ENCODE measurements at regions not wholly inside any gene's neighbourhood (a gene's known extent, or its start where the extent isn't known, plus 50 kb on each side); places are given as distances from the start of the nearest gene placed in this dataset.
A peak's percentile ranks its signal among the peaks of the same experiment; 100 is the strongest.

DNA sequence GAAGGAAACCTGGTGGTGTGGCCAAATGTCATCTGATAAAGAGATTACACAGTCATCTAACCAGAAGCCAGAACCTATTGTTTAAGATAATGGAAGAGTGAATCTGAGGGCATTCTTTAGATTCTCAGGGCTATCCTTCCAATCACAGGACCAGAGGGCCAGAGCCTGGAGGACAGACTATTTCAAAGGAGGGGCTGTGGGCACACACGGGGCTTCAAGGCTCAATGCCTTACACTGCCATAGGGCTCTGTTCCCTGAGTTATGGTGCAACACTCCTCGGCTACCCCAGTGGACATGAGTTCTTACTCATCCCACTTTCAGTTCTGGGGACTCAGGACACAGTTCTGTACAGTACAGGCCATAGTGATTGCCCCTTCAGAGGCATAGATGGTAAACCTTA lies 343.9 kb upstream of the ALCAM start:
- no peaks in the 10 kb centered on the region for H3K4me1 ChIP-seq
- H3K36me3 ChIP-seq, result no peaks in the 10 kb centered on the region
- intact Hi-C loops (cut with DNase I), result no loop called here
- DNase-seq, result no peak
- no peaks in the 10 kb centered on the region for H3K9me3 ChIP-seq
- H3K27me3 ChIP-seq, result no peaks in the 10 kb centered on the region
- ATAC-seq, result no peak
- H3K27ac ChIP-seq, result no peak overlapping the region
- TF ChIP-seq, protein P1, sequence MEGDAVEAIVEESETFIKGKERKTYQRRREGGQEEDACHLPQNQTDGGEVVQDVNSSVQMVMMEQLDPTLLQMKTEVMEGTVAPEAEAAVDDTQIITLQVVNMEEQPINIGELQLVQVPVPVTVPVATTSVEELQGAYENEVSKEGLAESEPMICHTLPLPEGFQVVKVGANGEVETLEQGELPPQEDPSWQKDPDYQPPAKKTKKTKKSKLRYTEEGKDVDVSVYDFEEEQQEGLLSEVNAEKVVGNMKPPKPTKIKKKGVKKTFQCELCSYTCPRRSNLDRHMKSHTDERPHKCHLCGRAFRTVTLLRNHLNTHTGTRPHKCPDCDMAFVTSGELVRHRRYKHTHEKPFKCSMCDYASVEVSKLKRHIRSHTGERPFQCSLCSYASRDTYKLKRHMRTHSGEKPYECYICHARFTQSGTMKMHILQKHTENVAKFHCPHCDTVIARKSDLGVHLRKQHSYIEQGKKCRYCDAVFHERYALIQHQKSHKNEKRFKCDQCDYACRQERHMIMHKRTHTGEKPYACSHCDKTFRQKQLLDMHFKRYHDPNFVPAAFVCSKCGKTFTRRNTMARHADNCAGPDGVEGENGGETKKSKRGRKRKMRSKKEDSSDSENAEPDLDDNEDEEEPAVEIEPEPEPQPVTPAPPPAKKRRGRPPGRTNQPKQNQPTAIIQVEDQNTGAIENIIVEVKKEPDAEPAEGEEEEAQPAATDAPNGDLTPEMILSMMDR (IDR thresholded peaks at IDR 0.05), result no peak
- H3K4me3 ChIP-seq, result no peak overlapping the region

DNA sequence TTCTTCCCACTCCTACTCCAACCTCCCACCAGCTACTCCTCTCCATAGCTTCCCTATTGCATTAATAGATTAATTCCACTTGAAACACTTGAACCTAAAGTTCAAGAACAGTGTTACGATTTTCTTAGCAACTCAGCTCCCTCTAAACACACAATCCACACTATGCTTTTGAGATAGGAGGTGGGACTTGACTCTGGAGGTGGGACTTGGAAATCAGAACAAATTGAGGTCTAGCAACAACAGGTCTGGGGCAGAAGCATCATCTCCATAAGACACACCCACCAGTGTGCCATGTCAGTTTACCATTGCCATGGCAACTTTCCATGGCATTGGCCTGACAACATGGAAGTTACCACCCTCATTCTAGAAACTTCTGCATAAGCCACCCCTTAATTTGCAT lies 336.5 kb upstream of the ALCAM start:
- no peak overlapping the region for H3K27ac ChIP-seq
- DNase-seq, result no peak
- TF ChIP-seq, protein P1 (IDR thresholded peaks at IDR 0.05), result no peak
- peaks cover 0 to 3% of the 10 kb centered on the region in 2 donors for H3K9me3 ChIP-seq
- ATAC-seq, result peak; percentile 75
- intact Hi-C loops (cut with DNase I), result no loop called here
- no peaks in the 10 kb centered on the region for H3K4me1 ChIP-seq
- H3K36me3 ChIP-seq, result no peaks in the 10 kb centered on the region
- no peaks in the 10 kb centered on the region for H3K27me3 ChIP-seq
- H3K4me3 ChIP-seq, result no peak overlapping the region

DNA sequence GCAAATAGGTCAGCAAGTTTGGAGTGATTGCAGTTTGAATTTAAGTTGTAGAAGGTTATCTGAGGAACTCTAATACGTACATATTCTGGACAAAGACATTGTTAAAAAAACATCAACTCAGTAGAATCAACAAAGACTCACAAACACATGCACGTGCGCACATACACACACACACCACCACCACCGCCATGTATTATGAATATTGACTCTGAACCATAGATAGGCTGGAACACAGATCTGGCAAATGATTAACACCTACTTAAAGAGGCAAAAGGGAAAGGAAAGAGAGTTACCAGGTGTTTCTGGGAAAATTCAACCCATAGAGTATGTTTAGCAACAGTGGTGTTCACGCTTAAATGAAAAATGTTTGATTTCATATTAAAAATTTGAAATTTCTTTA lies 334.2 kb upstream of the ALCAM start:
- H3K4me1 ChIP-seq, result no peaks in the 10 kb centered on the region
- ATAC-seq, result peak; percentile 71
- no peaks in the 10 kb centered on the region for H3K36me3 ChIP-seq
- H3K27me3 ChIP-seq, result no peaks in the 10 kb centered on the region
- peak in 1 of 4 donors; percentile 35 for DNase-seq
- TF ChIP-seq, protein P1 (IDR thresholded peaks at IDR 0.05), result no peak
- peaks cover 0 to 3% of the 10 kb centered on the region in 2 donors for H3K9me3 ChIP-seq
- no peak overlapping the region for H3K4me3 ChIP-seq
- intact Hi-C loops (cut with DNase I), result no loop called here
- no peak overlapping the region for H3K27ac ChIP-seq

DNA sequence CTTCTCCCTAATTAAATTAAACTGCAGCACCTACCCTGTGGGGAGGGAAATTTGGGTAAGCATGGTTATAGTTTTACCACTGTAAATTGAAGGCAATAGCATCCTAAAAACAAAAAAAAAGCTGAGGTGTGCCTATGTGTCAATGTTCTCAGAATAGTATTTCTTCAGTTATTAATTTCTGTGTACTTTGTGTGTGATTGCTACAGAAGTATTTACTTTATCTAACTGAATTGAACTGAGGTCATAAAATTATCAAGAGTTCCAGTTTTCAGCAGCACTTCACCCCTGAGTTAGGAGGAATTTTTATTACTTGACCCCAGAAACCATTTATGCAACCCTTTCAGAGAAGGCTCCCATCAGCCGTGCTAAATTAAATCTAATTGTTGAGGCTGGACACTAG lies 333.6 kb upstream of the ALCAM start:
- H3K27me3 ChIP-seq, result no peaks in the 10 kb centered on the region
- H3K36me3 ChIP-seq, result no peaks in the 10 kb centered on the region
- DNase-seq, result no peak
- ATAC-seq, result peak; percentile 74
- peaks cover 0 to 3% of the 10 kb centered on the region in 2 donors for H3K9me3 ChIP-seq
- intact Hi-C loops (cut with DNase I), result no loop called here
- H3K4me1 ChIP-seq, result no peaks in the 10 kb centered on the region
- H3K27ac ChIP-seq, result no peak overlapping the region
- TF ChIP-seq, protein P1 (IDR thresholded peaks at IDR 0.05), result no peak
- no peak overlapping the region for H3K4me3 ChIP-seq

DNA sequence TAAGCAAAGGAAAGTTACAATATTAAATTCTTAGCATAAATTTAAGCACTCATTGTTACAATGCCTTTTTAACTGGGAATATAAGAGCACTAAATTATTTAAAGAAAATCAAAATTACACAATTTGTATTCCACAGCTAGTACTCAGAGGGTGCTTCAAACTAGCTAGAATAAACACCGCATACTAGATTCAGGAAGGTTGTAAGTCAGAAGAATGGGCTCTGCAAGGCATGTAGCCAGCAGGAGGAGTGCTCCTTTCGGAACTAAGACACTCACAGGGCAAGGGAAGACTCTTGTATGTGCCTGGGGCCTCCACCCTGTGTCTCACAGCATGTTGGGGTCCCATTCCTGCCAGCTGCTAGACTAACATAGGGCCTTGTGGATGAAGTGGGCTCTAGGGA lies 327.7 kb upstream of the ALCAM start:
- intact Hi-C loops (cut with DNase I), result no loop called here
- no peak overlapping the region for H3K27ac ChIP-seq
- DNase-seq (no peak), ATAC-seq (peak; percentile 90)
- no peaks in the 10 kb centered on the region for H3K9me3 ChIP-seq
- no peaks in the 10 kb centered on the region for H3K4me1 ChIP-seq
- H3K36me3 ChIP-seq, result no peaks in the 10 kb centered on the region
- no peaks in the 10 kb centered on the region for H3K27me3 ChIP-seq
- H3K4me3 ChIP-seq, result no peak overlapping the region
- TF ChIP-seq, protein P1 (IDR thresholded peaks at IDR 0.05), result no peak

Measured in left lung (tissue), 4 donors.